Loucy (cell line): ENCODE measurements at regions not wholly inside any gene's neighbourhood (a gene's known extent, or its start where the extent isn't known, plus 50 kb on each side); places are given as distances from the start of the nearest gene placed in this dataset.

Experiments used
- EZH2phosphoT487 ChIP-seq: fragments of 200-600 bp; IDR thresholded peaks from 2 replicates; pipeline ENCODE4 v1.6.1; 2018; ENCODE audit warnings: antibody characterized with exemption, mild to moderate bottlenecking, moderate library complexity, borderline replicate concordance
- TF ChIP-seq, protein P1 (sequence below): fragments of 200-600 bp; sonication (generic); conservative IDR thresholded peaks from 2 replicates; pipeline ENCODE4 v1.5.1; 2014; ENCODE audit warnings: mild to moderate bottlenecking, antibody characterized with exemption, low read length

DNA sequence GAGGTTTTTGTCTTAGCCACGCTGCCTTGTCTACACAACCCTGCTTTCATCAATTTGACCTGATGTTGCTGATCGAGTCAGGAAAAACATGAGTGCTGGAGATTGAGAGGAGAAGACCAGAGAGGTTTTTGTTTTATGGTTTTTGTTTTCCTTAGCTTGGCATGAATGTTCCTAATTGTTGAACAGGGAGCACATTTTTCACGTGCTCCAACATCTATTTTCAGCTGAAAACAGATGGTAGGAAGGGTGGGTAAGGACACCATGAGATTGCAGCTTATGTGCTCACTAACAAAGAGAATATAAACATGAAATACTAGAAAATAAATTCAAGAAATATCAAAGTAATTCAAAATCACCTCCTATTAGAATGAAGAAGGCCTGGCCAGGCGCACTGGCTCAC is 79.9 kb upstream of the LMCD1 start:
- TF ChIP-seq, protein P1, sequence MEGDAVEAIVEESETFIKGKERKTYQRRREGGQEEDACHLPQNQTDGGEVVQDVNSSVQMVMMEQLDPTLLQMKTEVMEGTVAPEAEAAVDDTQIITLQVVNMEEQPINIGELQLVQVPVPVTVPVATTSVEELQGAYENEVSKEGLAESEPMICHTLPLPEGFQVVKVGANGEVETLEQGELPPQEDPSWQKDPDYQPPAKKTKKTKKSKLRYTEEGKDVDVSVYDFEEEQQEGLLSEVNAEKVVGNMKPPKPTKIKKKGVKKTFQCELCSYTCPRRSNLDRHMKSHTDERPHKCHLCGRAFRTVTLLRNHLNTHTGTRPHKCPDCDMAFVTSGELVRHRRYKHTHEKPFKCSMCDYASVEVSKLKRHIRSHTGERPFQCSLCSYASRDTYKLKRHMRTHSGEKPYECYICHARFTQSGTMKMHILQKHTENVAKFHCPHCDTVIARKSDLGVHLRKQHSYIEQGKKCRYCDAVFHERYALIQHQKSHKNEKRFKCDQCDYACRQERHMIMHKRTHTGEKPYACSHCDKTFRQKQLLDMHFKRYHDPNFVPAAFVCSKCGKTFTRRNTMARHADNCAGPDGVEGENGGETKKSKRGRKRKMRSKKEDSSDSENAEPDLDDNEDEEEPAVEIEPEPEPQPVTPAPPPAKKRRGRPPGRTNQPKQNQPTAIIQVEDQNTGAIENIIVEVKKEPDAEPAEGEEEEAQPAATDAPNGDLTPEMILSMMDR, result no peak
- TF ChIP-seq EZH2phosphoT487, result no peak
